Fibroblast of the conjunctiva (primary cell): ENCODE measurements at regions not wholly inside any gene's neighbourhood (a gene's known extent, or its start where the extent isn't known, plus 50 kb on each side); places are given as distances from the start of the nearest gene placed in this dataset.

Experiments
- DNase-seq: peaks from one replicate; pipeline ENCODE4 v3.0.0-alpha.2; 2010; ENCODE audit warnings: low read depth

DNA sequence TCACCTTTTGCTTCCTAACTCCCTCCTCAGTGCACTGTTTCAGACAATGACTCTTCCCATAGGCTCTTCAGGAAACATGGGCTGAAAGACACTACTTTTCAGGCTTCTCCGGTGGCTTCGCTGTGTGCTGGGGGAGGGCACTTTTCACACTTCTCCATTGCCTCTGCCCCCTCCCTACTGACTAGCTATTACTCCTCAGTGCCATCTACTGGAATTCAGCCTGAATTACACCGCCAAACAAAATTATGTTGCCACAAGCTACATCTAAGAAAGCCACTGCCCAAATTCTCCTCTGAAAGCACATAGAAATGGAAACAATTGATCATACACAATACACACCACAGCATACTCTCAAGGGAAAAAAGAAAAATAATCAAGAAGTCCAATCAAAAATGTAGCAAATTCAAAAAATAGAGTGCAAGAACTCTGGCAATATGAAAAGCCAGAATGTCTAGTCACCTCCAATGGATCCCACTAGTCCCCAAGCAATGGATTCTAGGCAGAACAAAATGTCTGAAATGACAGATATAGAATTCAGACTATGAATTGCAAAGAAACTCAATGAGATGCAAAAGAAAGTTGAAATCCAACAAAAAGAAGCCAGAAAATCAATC lies 1139.4 kb upstream of the GYPC start:
- no peak for DNase-seq

DNA sequence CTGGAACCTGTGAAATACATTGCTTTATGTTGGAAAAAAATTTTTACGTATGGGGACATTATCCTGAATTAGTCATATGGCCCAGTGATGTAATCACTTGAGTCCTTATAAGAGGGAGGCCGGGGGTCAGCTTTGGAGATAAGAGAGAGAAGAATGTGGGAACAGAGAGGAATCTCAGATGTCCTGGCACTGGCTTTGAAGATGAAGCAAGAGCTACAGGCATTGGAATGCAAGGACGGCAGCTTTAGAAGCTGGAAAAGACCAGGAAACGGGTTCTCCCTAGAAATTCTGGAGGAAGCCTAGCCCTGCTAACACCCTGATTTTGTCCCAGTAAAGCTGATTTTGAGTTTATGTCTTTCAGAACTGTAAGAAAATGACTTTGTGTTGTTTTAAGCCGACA lies 1129.9 kb upstream of the GYPC start:
- DNase-seq = no peak

DNA sequence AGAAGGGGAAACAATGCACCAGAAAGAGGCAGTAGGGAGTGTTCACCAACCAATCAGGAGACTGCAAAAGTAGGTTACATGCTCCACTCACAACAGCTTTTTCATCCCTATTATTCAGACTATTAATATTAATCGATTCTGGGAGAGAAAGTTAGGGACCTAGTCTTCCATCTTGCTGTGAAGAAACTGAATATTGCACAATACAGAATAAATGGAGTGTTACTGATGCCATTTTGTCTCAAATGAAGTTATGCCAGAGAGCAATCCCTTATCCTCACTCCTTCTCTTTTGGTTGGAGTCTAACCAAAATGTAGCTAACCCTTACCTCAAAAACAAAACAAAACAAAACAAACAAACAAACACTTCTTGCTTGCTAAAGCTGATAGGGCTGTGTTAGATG lies 1120.9 kb upstream of the GYPC start:
- no peak for DNase-seq

DNA sequence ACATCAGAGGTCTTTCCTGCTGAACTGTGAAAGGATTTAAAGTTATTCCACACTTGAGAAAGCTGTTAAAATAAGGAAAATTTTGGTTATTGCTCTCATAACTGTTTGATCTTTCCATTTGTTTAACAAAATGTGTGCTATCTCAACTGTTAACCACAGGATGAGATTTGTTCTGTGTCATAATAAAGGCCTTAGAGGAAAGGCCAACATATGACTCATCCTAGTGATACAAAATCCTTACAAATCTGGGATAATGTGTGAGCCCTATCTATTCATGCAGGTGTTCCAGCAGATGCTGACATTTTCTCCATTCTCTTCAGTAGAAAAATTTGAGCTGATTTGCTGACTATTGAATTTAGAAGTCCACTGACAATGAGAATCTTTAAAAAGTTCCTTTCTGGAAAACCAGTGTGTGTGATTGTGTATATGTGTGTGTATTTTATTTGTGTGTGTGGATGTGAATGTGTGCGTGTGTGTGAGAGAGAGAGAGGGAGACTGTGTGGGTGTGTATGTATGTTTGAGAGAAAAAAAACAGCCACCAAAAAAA lies 1111.9 kb upstream of the GYPC start:
- DNase-seq = no peak

DNA sequence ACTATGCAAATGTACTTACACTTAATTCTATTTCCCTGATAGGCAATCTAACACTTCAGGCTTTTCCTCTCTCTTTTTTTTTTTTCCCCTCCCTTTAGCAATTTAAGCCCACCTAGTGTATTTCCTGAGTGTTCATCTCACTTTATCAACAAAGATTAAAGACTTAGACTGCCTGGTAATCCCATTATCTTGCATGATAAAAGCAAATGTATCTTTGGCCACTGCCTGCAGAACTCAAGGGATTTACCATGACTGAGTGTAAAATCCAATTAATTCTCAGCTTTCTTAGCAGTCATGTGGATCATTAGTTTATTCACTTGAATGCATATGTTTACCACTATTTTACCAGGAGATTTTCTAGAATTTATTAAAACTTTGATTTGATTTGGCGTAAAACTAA lies 1102.2 kb upstream of the GYPC start:
- no peak for DNase-seq

DNA sequence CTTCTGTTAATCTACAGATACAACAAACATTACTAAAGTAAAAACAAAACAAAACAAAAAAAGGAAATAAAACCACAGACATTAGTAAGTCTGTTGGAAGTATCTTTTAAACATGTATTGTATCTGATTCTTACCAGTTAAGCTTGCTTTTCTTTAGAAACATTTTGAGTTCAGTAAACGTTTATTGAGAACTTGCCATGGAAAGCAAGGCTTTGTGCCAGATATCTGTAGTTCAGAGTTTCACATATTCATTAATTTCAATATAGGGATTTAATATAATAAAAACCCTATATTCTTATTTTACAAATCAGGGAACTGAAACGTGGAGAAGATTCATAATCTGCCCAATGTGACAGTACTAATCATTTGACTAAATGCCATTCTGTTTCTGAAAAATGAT lies 1101.0 kb upstream of the GYPC start:
- DNase-seq = no peak

DNA sequence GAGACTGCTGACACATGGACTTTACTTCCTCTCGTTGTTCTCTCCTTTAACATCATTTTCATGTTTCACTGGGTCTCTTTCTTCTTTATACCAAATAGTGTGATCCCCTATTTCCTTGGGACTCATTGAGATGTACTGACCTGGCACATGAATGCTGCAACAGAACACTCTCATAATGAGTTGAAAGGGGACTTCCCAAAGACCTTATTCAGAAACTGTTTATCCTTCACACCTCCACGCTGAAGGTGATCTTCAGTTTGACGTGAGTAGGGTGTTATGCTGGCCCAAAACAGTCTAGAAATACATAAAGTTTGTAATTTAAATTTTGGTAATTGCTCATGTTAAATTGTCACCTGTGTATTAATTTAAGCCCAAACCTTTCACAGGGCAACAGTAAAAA lies 1096.8 kb upstream of the GYPC start:
- DNase-seq = no peak

DNA sequence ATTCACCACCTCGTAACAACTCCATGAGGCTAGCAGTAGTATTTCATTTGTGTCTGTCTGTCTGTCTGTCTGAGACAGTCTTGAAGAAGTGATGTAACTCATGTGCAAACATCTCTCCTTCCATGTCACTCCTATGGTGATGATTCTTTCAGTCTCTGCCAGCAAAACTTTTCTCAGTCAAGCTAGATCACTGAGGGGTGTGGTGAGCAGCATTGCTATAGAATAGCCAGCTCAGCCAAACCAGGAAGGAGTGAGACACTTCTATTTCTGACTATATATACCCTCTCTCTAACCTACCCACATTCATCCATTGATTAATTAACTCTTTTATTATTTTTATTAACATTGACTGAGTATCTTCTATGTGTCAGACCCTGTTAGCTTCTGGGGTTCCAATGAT lies 1095.1 kb upstream of the GYPC start:
- DNase-seq = no peak

DNA sequence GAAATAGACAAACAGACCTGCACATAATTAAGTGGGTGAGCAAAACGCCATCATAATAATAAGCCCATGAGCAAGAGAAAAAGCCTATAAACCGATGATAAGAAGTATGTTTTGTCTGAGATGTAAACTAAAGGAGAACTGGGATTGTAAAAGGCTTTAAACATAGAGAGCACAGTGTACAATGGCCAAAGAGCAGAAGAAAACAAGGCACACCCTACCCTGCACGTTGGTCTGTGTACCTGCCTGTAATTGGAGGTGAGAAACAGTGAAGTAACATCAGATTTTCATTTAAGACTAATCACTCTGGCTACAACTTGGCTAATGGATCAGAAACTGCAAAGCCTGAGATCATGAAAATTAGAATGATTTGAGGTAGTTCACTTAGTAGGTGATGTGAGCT lies 1094.7 kb upstream of the GYPC start:
- no peak for DNase-seq

DNA sequence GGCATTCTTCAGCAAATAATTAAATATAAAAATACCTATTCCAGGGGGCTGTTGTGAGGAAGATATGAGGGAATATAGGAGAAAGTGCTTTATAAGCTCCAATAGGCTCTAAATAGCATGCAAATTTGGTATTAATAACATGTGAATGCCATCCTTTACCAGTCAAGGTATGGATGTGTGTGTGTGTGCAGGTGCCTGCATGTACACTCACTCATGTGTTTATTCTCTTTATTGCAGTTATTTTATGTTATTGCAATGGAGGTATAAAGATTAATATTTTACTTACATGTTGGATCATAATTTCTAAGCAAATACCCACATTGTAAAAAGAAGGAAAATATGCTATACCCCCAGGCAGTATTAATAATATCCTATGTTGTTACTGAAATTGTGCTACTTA lies 1093.0 kb upstream of the GYPC start:
- DNase-seq = no peak

DNA sequence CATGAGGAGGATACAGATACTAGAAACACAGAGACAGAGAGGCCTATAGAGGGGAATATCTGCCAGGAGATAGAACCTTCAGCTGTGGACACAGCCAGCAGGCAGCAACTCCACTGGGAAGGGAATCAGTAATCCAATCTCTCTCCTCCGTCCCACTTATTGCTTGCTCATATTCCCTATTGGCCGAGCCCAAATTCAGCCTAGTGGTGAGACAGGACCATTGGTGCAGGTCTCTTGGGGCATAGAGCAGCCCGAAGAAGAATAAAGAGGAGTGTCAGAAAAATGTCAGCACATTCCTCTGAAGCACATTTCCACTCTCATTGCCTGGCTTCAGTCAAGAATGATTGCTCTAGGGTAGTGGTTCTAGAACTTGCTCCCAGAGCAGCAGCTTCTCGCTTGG lies 1091.5 kb upstream of the GYPC start:
- no peak for DNase-seq

DNA sequence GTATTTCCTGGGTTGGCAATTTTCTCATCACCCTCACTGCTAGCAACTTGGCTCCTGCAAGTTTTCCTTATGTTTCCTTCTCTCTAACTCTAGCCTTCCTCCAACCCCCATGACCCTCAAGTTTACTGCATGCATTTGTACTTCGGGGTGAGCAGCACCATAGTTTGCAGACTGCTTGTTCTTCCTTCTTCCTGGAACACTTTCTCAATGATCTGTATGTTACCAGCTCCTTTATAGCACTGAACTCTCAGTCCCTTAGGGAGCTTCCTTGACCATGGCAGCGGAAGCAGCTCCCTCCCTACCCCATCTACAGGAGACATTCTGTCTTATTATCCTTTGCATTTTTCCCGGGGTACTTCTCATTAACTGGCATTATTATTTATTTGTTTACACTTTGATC lies 1089.5 kb upstream of the GYPC start:
- DNase-seq = no peak

DNA sequence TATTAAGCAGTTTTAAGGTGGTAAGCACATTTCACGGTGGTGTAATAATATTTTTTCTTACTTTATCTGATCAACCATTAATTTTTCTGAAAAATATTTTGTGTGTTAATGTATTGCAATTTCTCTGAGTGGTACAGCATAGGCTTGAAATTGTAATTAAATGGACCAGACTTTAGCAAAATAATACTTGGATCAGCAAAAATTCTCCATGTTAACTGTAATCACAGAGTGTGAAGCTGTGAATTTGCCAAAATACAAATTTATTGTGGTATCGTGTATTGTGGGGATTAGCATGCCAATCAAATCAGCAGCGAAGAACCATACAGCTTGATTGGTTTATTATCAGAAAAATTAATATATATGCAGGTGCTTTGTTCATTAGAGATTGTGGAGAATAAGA lies 1088.9 kb upstream of the GYPC start:
- DNase-seq = no peak

DNA sequence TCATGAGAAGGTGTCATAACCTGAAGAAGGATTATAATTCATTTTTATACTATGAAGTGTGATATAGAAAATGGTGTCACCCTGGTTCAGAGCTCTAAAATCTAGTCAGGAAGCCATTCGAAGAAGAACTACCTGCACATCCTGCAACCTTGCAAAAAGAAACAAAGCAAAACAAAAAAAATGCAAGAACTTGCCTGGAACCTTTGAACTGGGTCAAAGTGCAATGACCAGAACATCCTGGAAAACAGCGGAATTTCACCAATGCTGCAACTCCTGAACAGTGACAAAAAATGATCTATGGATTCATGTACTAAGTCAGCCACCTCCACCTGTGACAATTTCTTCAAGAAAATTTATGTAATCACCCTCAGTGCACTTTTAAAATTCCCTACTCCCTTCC lies 1083.3 kb upstream of the GYPC start:
- DNase-seq = no peak

DNA sequence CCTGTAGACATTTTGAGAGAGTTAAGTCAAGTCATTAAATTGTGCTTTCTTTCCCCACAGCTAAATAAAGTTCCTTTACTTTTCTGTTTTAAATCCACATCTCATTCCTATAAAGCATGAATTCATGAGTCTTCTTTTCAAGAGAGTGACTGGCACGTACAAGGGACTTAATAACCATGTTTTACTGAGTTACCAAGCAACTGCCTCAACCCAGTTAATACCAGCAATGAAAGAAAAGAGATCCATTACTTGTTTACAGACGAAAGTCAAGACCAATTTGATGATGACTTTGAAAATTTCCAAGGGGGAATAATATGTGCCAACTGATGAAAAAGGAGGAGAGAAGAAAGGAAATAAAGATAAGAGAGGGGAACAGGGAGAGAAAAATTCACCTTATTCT lies 1082.5 kb upstream of the GYPC start:
- no peak for DNase-seq

DNA sequence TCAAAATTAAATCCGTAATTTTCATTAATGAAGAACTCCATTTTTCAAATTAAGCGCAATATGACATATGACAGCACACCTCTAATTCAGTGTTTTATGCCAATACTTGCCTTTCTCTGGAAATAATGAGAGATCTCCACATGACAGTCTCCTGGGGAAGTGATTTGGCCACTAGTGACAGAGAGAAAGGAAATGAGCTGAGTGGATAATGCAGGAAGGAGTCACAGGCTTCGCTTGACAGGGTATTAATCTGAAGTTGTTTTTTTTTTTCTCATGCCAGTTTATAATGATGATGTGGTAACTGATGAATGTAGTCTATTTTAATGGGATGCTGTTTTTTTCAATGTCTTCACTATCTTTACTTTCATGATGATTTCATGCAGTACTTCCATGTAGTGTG lies 1079.4 kb upstream of the GYPC start:
- no peak for DNase-seq

DNA sequence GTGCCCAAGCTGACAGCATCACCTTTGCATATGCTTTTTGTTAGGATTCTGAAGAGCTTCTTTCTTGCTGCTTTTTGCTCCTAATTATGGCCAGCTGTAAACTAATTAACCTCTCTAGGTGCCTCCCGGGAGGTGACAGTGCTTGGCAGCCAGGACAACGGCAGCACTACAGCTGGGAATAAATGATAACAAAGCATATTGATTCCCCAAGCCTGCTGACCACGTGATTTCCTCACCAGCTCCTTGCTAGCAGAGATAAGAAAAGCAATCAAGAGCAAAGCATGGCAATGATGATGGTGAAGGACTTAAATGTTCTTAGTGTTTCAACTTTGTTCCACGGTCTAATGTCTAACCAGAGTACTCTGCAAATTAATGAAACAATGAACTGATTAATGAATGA lies 1074.4 kb upstream of the GYPC start:
- no peak for DNase-seq

DNA sequence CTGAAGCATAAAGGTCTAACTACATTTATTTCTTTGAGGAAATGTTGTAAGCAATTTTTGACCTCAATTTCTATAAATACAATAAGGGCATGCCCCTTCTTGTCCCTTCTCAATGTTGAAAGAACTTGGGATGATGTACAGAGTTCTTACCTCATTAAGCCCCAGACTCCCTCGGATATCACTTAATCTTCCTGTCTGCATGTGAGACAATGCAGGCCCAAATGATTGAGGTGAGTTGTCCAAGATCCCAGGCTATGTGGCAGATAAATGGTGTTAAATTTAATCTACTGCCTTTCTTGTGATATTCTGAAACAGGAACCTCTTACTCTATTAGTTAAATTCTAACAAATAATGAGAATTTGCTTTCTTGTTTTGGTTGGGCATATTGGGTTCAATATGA lies 1073.4 kb upstream of the GYPC start:
- DNase-seq = no peak

DNA sequence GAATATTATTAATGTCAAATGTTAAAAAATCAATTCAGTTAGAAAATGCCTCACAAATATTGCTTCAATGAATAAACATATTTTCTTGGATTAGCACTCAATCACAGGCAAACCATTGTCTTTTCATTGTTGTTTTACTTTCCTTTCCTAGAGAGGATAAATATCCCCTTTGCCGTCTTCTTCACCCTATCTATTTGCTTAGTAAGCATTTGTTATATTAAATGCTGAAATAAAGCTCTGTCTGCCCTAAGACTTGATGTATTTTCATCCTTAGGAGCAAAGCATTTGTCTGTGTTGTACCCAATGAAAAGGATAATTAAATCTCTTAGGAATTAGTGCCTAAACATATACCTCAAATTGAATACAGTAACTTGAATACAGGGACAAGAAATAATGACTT lies 1071.2 kb upstream of the GYPC start:
- DNase-seq = no peak

DNA sequence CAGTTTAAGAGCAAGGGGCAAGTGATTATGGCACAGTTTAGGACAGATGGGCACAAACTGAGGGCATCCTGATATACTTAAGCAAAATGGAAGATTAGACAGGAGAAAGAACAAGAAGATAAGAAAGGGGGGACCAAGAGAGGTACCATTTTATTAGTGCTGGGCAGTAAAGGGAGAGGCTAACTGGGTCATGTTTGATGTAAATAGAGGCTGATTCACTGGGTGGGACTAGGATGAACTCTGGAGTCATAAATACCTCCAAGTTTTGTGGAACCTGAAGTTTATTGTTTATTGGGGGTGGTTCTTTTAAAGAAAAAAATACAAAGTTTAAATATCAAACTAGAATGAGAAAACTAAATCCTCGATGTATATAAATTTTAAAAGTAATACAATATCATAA lies 1067.2 kb upstream of the GYPC start:
- no peak for DNase-seq

DNA sequence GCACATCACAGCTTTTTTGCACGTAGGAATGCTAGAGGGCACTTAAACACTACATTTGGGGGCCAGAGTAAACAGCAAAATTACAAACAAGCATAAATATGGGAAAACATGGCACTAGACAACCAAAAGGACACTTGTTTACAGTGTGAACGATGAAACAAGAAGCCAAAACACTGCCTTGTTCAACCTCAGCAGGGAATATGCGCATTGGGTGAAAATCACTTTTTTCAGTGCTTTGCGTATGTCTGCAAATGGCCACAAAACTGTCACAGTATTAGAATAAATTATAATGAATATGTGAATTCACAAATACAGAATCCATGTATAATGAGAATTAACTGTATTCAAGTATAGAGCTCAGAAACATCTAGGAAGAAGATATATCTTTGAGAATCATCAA lies 1064.0 kb upstream of the GYPC start:
- DNase-seq = no peak

DNA sequence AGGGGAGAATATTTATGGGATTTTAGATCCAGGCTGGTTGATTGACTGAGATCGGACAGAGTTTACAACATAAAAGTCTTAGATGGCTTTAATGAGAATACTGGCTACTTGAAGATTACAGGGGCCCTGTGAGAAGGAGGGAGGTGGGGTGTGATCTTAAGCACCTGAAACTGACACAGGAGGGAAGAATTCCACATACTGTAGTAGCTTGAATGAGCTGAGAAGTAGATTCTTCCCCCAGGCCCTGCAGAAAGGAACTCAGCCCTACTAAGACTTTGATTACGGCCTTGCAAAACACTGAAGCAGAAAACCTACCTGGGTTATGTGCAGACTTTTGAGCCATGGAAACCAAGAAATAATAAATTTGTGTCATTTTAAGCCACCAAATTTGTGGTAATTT lies 1062.9 kb upstream of the GYPC start:
- DNase-seq = no peak

DNA sequence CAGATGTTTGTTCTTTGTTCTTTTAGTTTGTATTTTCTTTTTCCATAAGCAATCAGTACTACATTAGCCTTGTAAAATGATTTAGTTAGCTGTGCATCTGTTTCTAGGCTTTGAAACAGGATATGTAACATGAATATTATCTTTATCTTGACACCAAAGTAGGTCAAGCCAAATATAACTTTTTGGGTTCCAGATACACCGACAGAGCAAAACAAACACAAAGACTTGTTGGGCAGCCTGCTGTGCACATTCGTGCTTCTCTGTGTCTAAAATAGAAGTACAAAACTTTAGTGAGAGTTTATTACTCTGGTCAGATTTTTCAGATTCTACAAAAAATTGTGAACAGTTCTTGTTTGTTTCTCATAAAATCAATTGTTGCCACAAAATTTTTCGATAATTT lies 1059.3 kb upstream of the GYPC start:
- no peak for DNase-seq

DNA sequence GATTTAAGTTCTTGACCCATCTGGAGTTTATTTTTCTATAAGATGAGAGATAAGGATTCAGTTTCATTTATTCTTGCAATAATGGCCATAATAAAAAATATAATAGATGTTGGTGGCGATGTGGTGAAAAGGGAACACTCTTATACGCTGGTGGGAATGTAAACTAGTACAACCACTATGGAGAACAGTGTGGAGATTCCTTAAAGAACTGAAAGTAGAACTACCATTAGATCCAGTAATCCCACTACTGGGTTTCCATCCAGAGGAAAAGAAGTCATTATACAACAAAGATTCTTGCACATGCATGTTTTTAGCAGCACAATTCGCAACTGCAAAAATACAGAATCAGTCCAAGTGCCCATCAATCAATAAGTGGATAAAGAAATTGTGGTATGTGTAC lies 1040.5 kb upstream of the GYPC start:
- DNase-seq = no peak

DNA sequence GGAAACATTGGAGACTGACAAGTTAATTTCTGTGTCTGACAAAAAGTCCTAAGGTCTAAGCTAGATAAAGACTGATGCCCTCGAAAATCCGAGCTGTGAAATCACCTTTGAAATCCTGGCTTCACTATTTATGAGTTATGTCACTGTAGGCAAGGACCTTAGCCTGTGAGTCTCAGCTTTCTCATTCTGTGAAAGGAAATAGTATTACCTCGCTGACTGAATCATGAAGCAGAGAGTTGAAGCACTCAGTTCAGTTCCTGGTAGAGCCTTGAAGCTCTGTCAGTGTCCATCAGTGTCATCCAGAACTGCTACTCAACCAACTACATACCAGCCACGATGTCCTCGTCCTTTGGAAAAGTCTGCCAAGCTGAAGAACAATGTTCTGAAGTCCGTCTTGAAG lies 1025.6 kb upstream of the GYPC start:
- no peak for DNase-seq
